ENCODE measurements at regions not wholly inside any gene's neighbourhood (a gene's known extent, or its start where the extent isn't known, plus 50 kb on each side); places are given as distances from the start of the nearest gene placed in this dataset.
"Not testable (repeated sequence)": the region's sequence is repeated elsewhere in the genome, so short reads cannot be mapped to it uniquely, and the experiment has no call there.

GRCh38 chr3:197365586-197365985 is 67.2 kb upstream of the DLG1 start:
- no peak overlapping the region for H3K4me3 Mint-ChIP-seq (ENCODE audit: unreplicated experiment)
- no peak for TF ChIP-seq CTCF (IDR thresholded peaks at IDR 0.05; ENCODE audit: partially characterized antibody, unreplicated experiment)
- peaks cover 11% of the 10 kb centered on the region for H3K4me1 Mint-ChIP-seq (ENCODE audit: low read depth, unreplicated experiment)
- H3K9me3 Mint-ChIP-seq (ENCODE audit: unreplicated experiment): peaks cover 6% of the 10 kb centered on the region
- H3K27ac Mint-ChIP-seq (ENCODE audit: unreplicated experiment): no peak overlapping the region
- peaks cover 7% of the 10 kb centered on the region for H3K27me3 Mint-ChIP-seq (ENCODE audit: unreplicated experiment)
- DNase-seq: no peak
- H3K36me3 Mint-ChIP-seq (ENCODE audit: unreplicated experiment): peaks cover 15% of the 10 kb centered on the region

- H3K4me1 Mint-ChIP-seq (ENCODE audit: low read depth, unreplicated experiment): peaks cover 11% of the 10 kb centered on the region
- DNase-seq: no peak
- peaks cover 7% of the 10 kb centered on the region for H3K27me3 Mint-ChIP-seq (ENCODE audit: unreplicated experiment)
Observed at GRCh38 chr3:197364410-197365071, 66.1 kb upstream of the DLG1 start.

GRCh38 chr3:197363553-197364409 is 65.4 kb upstream of the DLG1 start:
- peaks cover 8% of the 10 kb centered on the region for H3K9me3 Mint-ChIP-seq (ENCODE audit: unreplicated experiment)
- no peak for DNase-seq
- no peak overlapping the region for H3K4me3 Mint-ChIP-seq (ENCODE audit: unreplicated experiment)
- no peak for TF ChIP-seq CTCF (IDR thresholded peaks at IDR 0.05; ENCODE audit: partially characterized antibody, unreplicated experiment)
- peaks cover 6% of the 10 kb centered on the region for H3K27me3 Mint-ChIP-seq (ENCODE audit: unreplicated experiment)
- H3K4me1 Mint-ChIP-seq (ENCODE audit: low read depth, unreplicated experiment): peaks cover 11% of the 10 kb centered on the region
- H3K27ac Mint-ChIP-seq (ENCODE audit: unreplicated experiment): no peak overlapping the region
- H3K36me3 Mint-ChIP-seq (ENCODE audit: unreplicated experiment): peaks cover 30% of the 10 kb centered on the region

More at GRCh38 chr3:197364410-197365071, 66.1 kb upstream of the DLG1 start:
- Mint-ChIP-seq H3K9me3 (ENCODE audit: unreplicated experiment) (peaks cover 8% of the 10 kb centered on the region), H3K27ac (ENCODE audit: unreplicated experiment) (no peak overlapping the region), H3K4me3 (ENCODE audit: unreplicated experiment) (no peak overlapping the region), H3K36me3 (ENCODE audit: unreplicated experiment) (peaks cover 23% of the 10 kb centered on the region)
- no peak for TF ChIP-seq CTCF (IDR thresholded peaks at IDR 0.05; ENCODE audit: partially characterized antibody, unreplicated experiment)

GRCh38 chr3:197362081-197362480 is 63.7 kb upstream of the DLG1 start:
- peaks cover 3% of the 10 kb centered on the region for H3K4me1 Mint-ChIP-seq (ENCODE audit: low read depth, unreplicated experiment)
- peaks cover 33% of the 10 kb centered on the region for H3K36me3 Mint-ChIP-seq (ENCODE audit: unreplicated experiment)
- H3K27me3 Mint-ChIP-seq (ENCODE audit: unreplicated experiment): peaks cover 4% of the 10 kb centered on the region
- no peak for DNase-seq
- no peak overlapping the region for H3K27ac Mint-ChIP-seq (ENCODE audit: unreplicated experiment)
- no peak for TF ChIP-seq CTCF (IDR thresholded peaks at IDR 0.05; ENCODE audit: partially characterized antibody, unreplicated experiment)
- peaks cover 8% of the 10 kb centered on the region for H3K9me3 Mint-ChIP-seq (ENCODE audit: unreplicated experiment)
- H3K4me3 Mint-ChIP-seq (ENCODE audit: unreplicated experiment): no peak overlapping the region

GRCh38 chr3:197360095-197360494 is 61.7 kb upstream of the DLG1 start:
- H3K36me3 Mint-ChIP-seq (ENCODE audit: unreplicated experiment): peaks cover 27% of the 10 kb centered on the region
- not testable (repeated sequence) for DNase-seq; H3K4me3 Mint-ChIP-seq (ENCODE audit: unreplicated experiment); H3K27ac Mint-ChIP-seq (ENCODE audit: unreplicated experiment); H3K27me3 Mint-ChIP-seq (ENCODE audit: unreplicated experiment)
- H3K9me3 Mint-ChIP-seq (ENCODE audit: unreplicated experiment): peaks cover 12% of the 10 kb centered on the region
- H3K4me1 Mint-ChIP-seq (ENCODE audit: low read depth, unreplicated experiment): peaks cover 10% of the 10 kb centered on the region

- Mint-ChIP-seq H3K9me3 (ENCODE audit: unreplicated experiment) (peaks cover 14% of the 10 kb centered on the region), H3K4me1 (ENCODE audit: low read depth, unreplicated experiment) (peaks cover 14% of the 10 kb centered on the region), H3K36me3 (ENCODE audit: unreplicated experiment) (peaks cover 27% of the 10 kb centered on the region)
- H3K27ac Mint-ChIP-seq (ENCODE audit: unreplicated experiment); H3K27me3 Mint-ChIP-seq (ENCODE audit: unreplicated experiment); DNase-seq; H3K4me3 Mint-ChIP-seq (ENCODE audit: unreplicated experiment): not testable (repeated sequence)
Observed at GRCh38 chr3:197359476-197359875, 61.1 kb upstream of the DLG1 start.

Measured in glutamatergic neuron (in vitro differentiated cells).